Smooth muscle cell (in vitro differentiated cells): ENCODE measurements at regions not wholly inside any gene's neighbourhood (a gene's known extent, or its start where the extent isn't known, plus 50 kb on each side); places are given as distances from the start of the nearest gene placed in this dataset.
"Not testable (repeated sequence)": the region's sequence is repeated elsewhere in the genome, so short reads cannot be mapped to it uniquely, and the experiment has no call there.

Experiments
- DNase-seq: peaks from one replicate; lab custom pipeline; 2025; ENCODE audit not compliant: unreplicated experiment; lab: John Stamatoyannopoulos, UW
- H2AFZ ChIP-seq: fragments of 200-600 bp; sonication (generic); 2 replicates; pipeline ENCODE4 v1.6.0; 2016; ENCODE audit warnings: antibody characterized with exemption, low read depth, mild to moderate bottlenecking
- H3F3A ChIP-seq: fragments of 200-600 bp; sonication (generic); 2 replicates; pipeline ENCODE4 v1.6.0; 2017; ENCODE audit warnings: antibody characterized with exemption, low read depth
- H3K27ac ChIP-seq: fragments of 200-600 bp; sonication (generic); 2 replicates; pipeline ENCODE4 v1.5.1; 2016; ENCODE audit warnings: low read depth, mild to moderate bottlenecking
- H3K27me3 ChIP-seq: fragments of 200-600 bp; sonication (generic); 2 replicates; pipeline ENCODE4 v1.6.1; 2016; ENCODE audit warnings: low read depth, mild to moderate bottlenecking
- H3K36me3 ChIP-seq: fragments of 200-600 bp; sonication (generic); 2 replicates; pipeline ENCODE4 v1.5.1; 2016; ENCODE audit warnings: low read depth
- H3K4me1 ChIP-seq: fragments of 200-600 bp; sonication (generic); 2 replicates; pipeline ENCODE4 v1.5.1; 2016; ENCODE audit warnings: low read depth
- H3K4me2 ChIP-seq: fragments of 200-600 bp; sonication (generic); 2 replicates; pipeline ENCODE4 v1.6.0; 2016; ENCODE audit warnings: mild to moderate bottlenecking
- H3K4me3 ChIP-seq: fragments of 200-600 bp; sonication (generic); 2 replicates; pipeline ENCODE4 v1.5.1; 2016; ENCODE audit warnings: mild to moderate bottlenecking
- H3K79me2 ChIP-seq: fragments of 200-600 bp; sonication (generic); 2 replicates; pipeline ENCODE4 v1.6.0; 2016; ENCODE audit warnings: low read depth, mild to moderate bottlenecking
- H3K9ac ChIP-seq: fragments of 200-600 bp; sonication (generic); 2 replicates; pipeline ENCODE4 v1.6.0; 2016; ENCODE audit warnings: low read depth
- H3K9me3 ChIP-seq: fragments of 200-600 bp; sonication (generic); replicated peaks from 2 replicates; pipeline ENCODE4 v1.5.1; 2016; ENCODE audit warnings: low read depth
- H4K20me1 ChIP-seq: fragments of 200-600 bp; sonication (generic); 2 replicates; pipeline ENCODE4 v1.6.0; 2016; ENCODE audit warnings: low read depth
- WGBS: methylation state at CpG from one replicate; pipeline ENCODE4 v1.1.7; 2016; ENCODE audit warnings: low lambda C conversion rate; 5-methylcytosine and 5-hydroxymethylcytosine counted together

GRCh38 chr9:62862180-62862579 is 1672.3 kb downstream of the SPATA31A7 start:
- not testable (repeated sequence) for H3K4me3 ChIP-seq, H3K9ac ChIP-seq, H3K4me2 ChIP-seq, H3F3A ChIP-seq, H2AFZ ChIP-seq, H3K4me1 ChIP-seq, H3K27ac ChIP-seq, H4K20me1 ChIP-seq, H3K79me2 ChIP-seq, H3K9me3 ChIP-seq, DNase-seq, H3K36me3 ChIP-seq
- 66% methylated on average over 2 of the region's 2 CpGs for WGBS
- peaks cover 83% of the 10 kb centered on the region for H3K27me3 ChIP-seq

- not testable (repeated sequence) for DNase-seq, H3K4me1 ChIP-seq, H3K79me2 ChIP-seq, H3K9me3 ChIP-seq, H3K4me2 ChIP-seq, H3F3A ChIP-seq, H3K27ac ChIP-seq, H4K20me1 ChIP-seq, H3K4me3 ChIP-seq, H3K36me3 ChIP-seq, H2AFZ ChIP-seq, H3K9ac ChIP-seq
- H3K27me3 ChIP-seq = peaks cover 83% of the 10 kb centered on the region
- WGBS = 14% methylated on average over 4 of the region's 4 CpGs
Observed at GRCh38 chr9:62863319-62863718, 1673.5 kb downstream of the SPATA31A7 start.

GRCh38 chr9:62863867-62864266 is 1674.0 kb downstream of the SPATA31A7 start:
- not testable (repeated sequence) for H3K79me2 ChIP-seq, DNase-seq, H3K36me3 ChIP-seq, H4K20me1 ChIP-seq, H3K27ac ChIP-seq, H3K4me3 ChIP-seq, H3K9me3 ChIP-seq, H3K9ac ChIP-seq, H3K4me1 ChIP-seq, H3F3A ChIP-seq, H2AFZ ChIP-seq
- WGBS = 59% methylated on average over 8 of the region's 8 CpGs
- peaks cover 81% of the 10 kb centered on the region for H3K27me3 ChIP-seq
- H3K4me2 ChIP-seq = peak overlapping the region; percentile 66

- H4K20me1 ChIP-seq, H3K9ac ChIP-seq, H3F3A ChIP-seq, H3K27ac ChIP-seq, H3K79me2 ChIP-seq, H3K36me3 ChIP-seq, H3K9me3 ChIP-seq, H2AFZ ChIP-seq, H3K4me3 ChIP-seq, DNase-seq, H3K4me1 ChIP-seq: not testable (repeated sequence)
- 13% methylated on average over 28 of the region's 28 CpGs for WGBS
- peak overlapping the region; percentile 66 for H3K4me2 ChIP-seq
- peaks cover 74% of the 10 kb centered on the region for H3K27me3 ChIP-seq
Observed at GRCh38 chr9:62864481-62865469, 1674.9 kb downstream of the SPATA31A7 start.

- H3K9ac ChIP-seq, H3K9me3 ChIP-seq, DNase-seq, H3K4me3 ChIP-seq, H3K79me2 ChIP-seq, H4K20me1 ChIP-seq, H3F3A ChIP-seq, H2AFZ ChIP-seq, H3K36me3 ChIP-seq, H3K4me1 ChIP-seq, H3K27ac ChIP-seq, H3K4me2 ChIP-seq: not testable (repeated sequence)
- 58% methylated on average over 2 of the region's 4 CpGs for WGBS
- peaks cover 69% of the 10 kb centered on the region for H3K27me3 ChIP-seq
Observed at GRCh38 chr9:62869061-62869460, 1679.2 kb downstream of the SPATA31A7 start.

GRCh38 chr9:62871765-62872164 is 1681.9 kb downstream of the SPATA31A7 start:
- H3K27me3 ChIP-seq = peaks cover 52% of the 10 kb centered on the region
- H3K9me3 ChIP-seq, H3K27ac ChIP-seq, H3K4me2 ChIP-seq, H3K36me3 ChIP-seq, H3K79me2 ChIP-seq, H2AFZ ChIP-seq, DNase-seq, H4K20me1 ChIP-seq, H3K4me3 ChIP-seq, H3K4me1 ChIP-seq, H3F3A ChIP-seq, H3K9ac ChIP-seq: not testable (repeated sequence)
- 37% methylated on average over 1 of the region's 1 CpG for WGBS

GRCh38 chr9:62874213-62874612 is 1684.4 kb downstream of the SPATA31A7 start:
- not testable (repeated sequence) for H3K36me3 ChIP-seq, H3F3A ChIP-seq, H2AFZ ChIP-seq, H3K27ac ChIP-seq, H3K4me1 ChIP-seq, H3K79me2 ChIP-seq, H4K20me1 ChIP-seq, H3K9ac ChIP-seq, H3K4me3 ChIP-seq, H3K9me3 ChIP-seq, H3K4me2 ChIP-seq, DNase-seq
- H3K27me3 ChIP-seq = peaks cover 40% of the 10 kb centered on the region
- WGBS = 42% methylated on average over 10 of the region's 10 CpGs

- H3K4me1 ChIP-seq, H3K4me2 ChIP-seq, H3K79me2 ChIP-seq, H3K27ac ChIP-seq, H3K4me3 ChIP-seq, H3F3A ChIP-seq, H4K20me1 ChIP-seq, H3K9me3 ChIP-seq, DNase-seq, H3K9ac ChIP-seq, H3K36me3 ChIP-seq, H2AFZ ChIP-seq: not testable (repeated sequence)
- 28% methylated on average over 4 of the region's 4 CpGs for WGBS
- peaks cover 40% of the 10 kb centered on the region for H3K27me3 ChIP-seq
Observed at GRCh38 chr9:62874745-62875599, 1685.1 kb downstream of the SPATA31A7 start.
